K562 (cell line): ENCODE measurements at regions not wholly inside any gene's neighbourhood (a gene's known extent, or its start where the extent isn't known, plus 50 kb on each side); places are given as distances from the start of the nearest gene placed in this dataset.

Experiments used
- ATAC-seq: fragments of 200-7000 bp; cut with Tn5 transposase; 3 replicates; pipeline ENCODE4 v1.9.1; 2020; ENCODE audit warnings: moderate library complexity
- BruUV-seq: library from RNA; stranded (reverse); fragments of 400-500 nt; replicated peaks from 2 replicates; lab custom pipeline; 2021; lab: Mats Ljungman, UMichigan
- CTCF ChIA-PET: fragments of 300-600 bp; formaldehyde crosslinking; extraction: SDS; loops from one replicate; lab custom pipeline; 2021; ENCODE audit warnings: low intra/inter-chr PET ratio; lab: Yijun Ruan, JAX
- POLR2A ChIA-PET: fragments of 300-600, 350-650 bp; sonication (Branson Sonifier 250); formaldehyde crosslinking; extraction: SDS; loops from one replicate; lab custom pipeline; 2021; ENCODE audit warnings: antibody characterized with exemption, inconsistent platforms; lab: Yijun Ruan, JAX
- DNase-seq, 4 experiments: peaks; one replicate each; pipeline versions ENCODE4 v3.0.0 to v3.0.0-alpha.2; 2011 to 2018; ENCODE audit warnings: low spot score in 3 of 4, mixed read lengths in 3 of 4; ENCODE audit errors: extremely low read depth in 1 of 4
- FAIRE-seq: peaks from 2 replicates; lab custom pipeline; 2011; peaks lifted over from hg19 to GRCh38; lab: Jason Lieb, UNC
- H2AFZ ChIP-seq: 2 replicates; pipeline ENCODE4 v1.6.0; 2011; ENCODE audit warnings: low read depth, low read length, control low read depth, inconsistent platforms
- H3K27ac ChIP-seq: fragments of 200-600 bp; 3 replicates; pipeline ENCODE4 v1.8.0; 2011; ENCODE audit warnings: low read depth, mild to moderate bottlenecking, control low read depth, inconsistent platforms, low read length, moderate library complexity, mixed read lengths; ENCODE audit errors: extremely low read depth
- H3K27me3 ChIP-seq, 2 experiments: fragments of 300-600 bp in 1 of 2; 2 replicates in 1 of 2; 3 replicates in 1 of 2; pipeline versions ENCODE4 v1.6.0 to v1.8.0; 2011; ENCODE audit warnings: inconsistent platforms in 2 of 2, low read length in 2 of 2, mild to moderate bottlenecking in 1 of 2, mixed read lengths in 1 of 2, moderate library complexity in 1 of 2; ENCODE audit not compliant: control insufficient read depth in 2 of 2, insufficient read depth in 2 of 2
- H3K36me3 ChIP-seq: fragments of 300-600 bp; 3 replicates; pipeline ENCODE4 v1.8.0; 2011; ENCODE audit warnings: mild to moderate bottlenecking, low read length, inconsistent platforms; ENCODE audit not compliant: control insufficient read depth, insufficient read depth
- H3K4me1 ChIP-seq, 2 experiments: fragments of 200-600 bp in 1 of 2; replicated peaks in 1 of 2; 2 replicates in 1 of 2; 3 replicates in 1 of 2; pipeline versions ENCODE4 v1.5.1 to v1.8.0; 2011; ENCODE audit warnings: inconsistent platforms in 2 of 2, low read length in 2 of 2, mild to moderate bottlenecking in 1 of 2, mixed read lengths in 1 of 2, moderate library complexity in 1 of 2; ENCODE audit not compliant: control insufficient read depth in 2 of 2, insufficient read depth in 2 of 2
- H3K4me2 ChIP-seq: 2 replicates; pipeline ENCODE4 v1.6.1; 2011; ENCODE audit warnings: low read length, control low read depth, inconsistent platforms, mixed read lengths; ENCODE audit not compliant: insufficient read depth
- H3K4me3 ChIP-seq: fragments of 200-600 bp; sonication (generic), shearing (Covaris generic); 2 replicates; pipeline ENCODE4 v1.5.1; 2016; ENCODE audit warnings: control low read depth, inconsistent platforms
- H3K79me2 ChIP-seq: fragments of 200-600 bp; 3 replicates; pipeline ENCODE4 v1.8.0; 2011; ENCODE audit warnings: low read length, inconsistent platforms; ENCODE audit not compliant: control insufficient read depth, insufficient read depth
- H3K9ac ChIP-seq, 2 experiments: 2 replicates each; pipeline versions ENCODE4 v1.6.0 to v1.6.1; 2011; ENCODE audit warnings: low read depth in 2 of 2, low read length in 2 of 2, control low read depth in 1 of 2, inconsistent platforms in 1 of 2, mild to moderate bottlenecking in 1 of 2, mixed read lengths in 1 of 2; ENCODE audit not compliant: insufficient read depth in 1 of 2
- H3K9me1 ChIP-seq: one replicate; pipeline ENCODE4 v1.6.0; 2011; ENCODE audit warnings: inconsistent platforms, mild to moderate bottlenecking, low read length, moderate library complexity; ENCODE audit not compliant: control insufficient read depth, insufficient read depth
- H3K9me3 ChIP-seq: replicated peaks from 2 replicates; pipeline ENCODE4 v1.5.1; 2011; ENCODE audit warnings: low read depth, low read length, inconsistent platforms; ENCODE audit not compliant: control insufficient read depth, insufficient read depth
- H4K20me1 ChIP-seq: replicated peaks from 2 replicates; pipeline ENCODE4 v1.6.1; 2011; ENCODE audit warnings: low read length, inconsistent platforms, mixed read lengths; ENCODE audit not compliant: control insufficient read depth, insufficient read depth
- CCAR2 ChIP-seq: fragments of 200-400 bp; formaldehyde crosslinking; IDR thresholded peaks from 2 replicates; pipeline ENCODE4 v1.6.1; 2017; ENCODE audit warnings: mild to moderate bottlenecking, low read depth, low read length
- KAT7 ChIP-seq: sonication (generic); formaldehyde crosslinking; IDR thresholded peaks from 2 replicates; pipeline ENCODE4 v1.8.0; 2022; ENCODE audit warnings: missing genetic modification reagents, mild to moderate bottlenecking, borderline replicate concordance
- KAT8 ChIP-seq: fragments of 450-650 bp; IDR thresholded peaks from 2 replicates; pipeline ENCODE4 v1.6.1; 2016; ENCODE audit warnings: low read depth, mild to moderate bottlenecking
- KLF6 ChIP-seq: fragments of 250-450 bp; sonication (Bioruptor Pico); IDR thresholded peaks from 2 replicates; pipeline ENCODE4 v1.4.0; 2020; ENCODE audit warnings: mild to moderate bottlenecking, moderate library complexity, borderline replicate concordance
- POLR2AphosphoS2 ChIP-seq: IDR thresholded peaks from 2 replicates; pipeline ENCODE4 v1.6.1; 2012; ENCODE audit warnings: low read length, improper control_type of control experiment
- PTRF ChIP-seq: fragments of 450-650 bp; IDR thresholded peaks from 2 replicates; pipeline ENCODE4 v1.6.1; 2016; ENCODE audit warnings: mild to moderate bottlenecking, missing genetic modification characterization, missing compliant biosample characterization
- RFX7 ChIP-seq: fragments of 250-450 bp; sonication (Bioruptor Pico); IDR thresholded peaks from 2 replicates; pipeline ENCODE4 v1.5.1; 2021; ENCODE audit warnings: mild to moderate bottlenecking
- SRSF7 ChIP-seq: fragments of 200-400 bp; formaldehyde crosslinking; optimal IDR thresholded peaks from 2 replicates; pipeline ENCODE3; 2017; ENCODE audit warnings: mild to moderate bottlenecking, low read depth, low read length
- ZC3H4 ChIP-seq: sonication (generic); formaldehyde crosslinking; IDR thresholded peaks from 2 replicates; pipeline ENCODE4 v1.9.0; 2021; ENCODE audit warnings: missing genetic modification reagents, borderline replicate concordance
- ZNF232 ChIP-seq: sonication (generic); formaldehyde crosslinking; IDR thresholded peaks from 2 replicates; pipeline ENCODE4 v1.8.0; 2022; ENCODE audit warnings: mild to moderate bottlenecking, missing genetic modification reagents
- ZNF785 ChIP-seq: fragments of 250-450 bp; sonication (Bioruptor Pico); IDR thresholded peaks from 2 replicates; pipeline ENCODE4 v1.4.0; 2020; ENCODE audit warnings: mild to moderate bottlenecking
- WGBS: fragments of 100-300 bp; shearing (Covaris generic); methylation state at CpG from one replicate; pipeline ENCODE4 v1.1.6; 2016; ENCODE audit warnings: low coverage, mixed read lengths; ENCODE audit not compliant: insufficient coverage; ENCODE audit errors: missing lambda C conversion rate; 5-methylcytosine and 5-hydroxymethylcytosine counted together
- in situ Hi-C: fragments of 300-500 bp; cut with MboI; formaldehyde crosslinking; loops from 4 replicates; pipeline ENCODE4 v1.15.0; 2018; ENCODE audit warnings: inconsistent platforms, mixed read lengths
- intact Hi-C: fragments of 100-400 bp; cut with micrococcal nuclease; formaldehyde crosslinking; loops from 2 replicates; pipeline ENCODE4 v1.14.2; 2022
- TF ChIP-seq, protein P1 (sequence below), 3 experiments: fragments of 200-800 bp in 1 of 3; sonication (Bioruptor generic) in 1 of 3; sonication (generic) in 1 of 3; formaldehyde crosslinking in 1 of 3; IDR thresholded peaks; 2 replicates each; pipeline versions ENCODE4 v1.6.1 to v1.8.0; 2016 to 2022; ENCODE audit warnings: mild to moderate bottlenecking in 2 of 3, missing compliant biosample characterization in 2 of 3, missing genetic modification characterization in 2 of 3, missing genetic modification reagents in 1 of 3

GRCh38 chr21:37967036-37967435, 50.8 kb upstream of the KCNJ6 start:
- CTCF ChIA-PET, result no interaction called here
- Histone ChIP-seq H3K79me2 (no peaks in the 10 kb centered on the region), H3K9me3 (no peaks in the 10 kb centered on the region), H3K27me3 (no peaks in the 10 kb centered on the region), H3K27ac (no peak overlapping the region), H3K9me1 (no peaks in the 10 kb centered on the region)
- in situ Hi-C loops, result no loop called here
- FAIRE-seq, result no peak
- no peak for TF ChIP-seq CCAR2
- no peak for TF ChIP-seq SRSF7
- TF ChIP-seq, all 486 proteins: peak for 0
- no TSS peak for BruUV-seq
- Histone ChIP-seq H3K36me3 (no peaks in the 10 kb centered on the region), H3K9ac (no peak overlapping the region), H3K4me1 (peaks cover 0 to 7% of the 10 kb centered on the region in 2 experiments; a peak in 2 of 5 replicates), H4K20me1 (no peaks in the 10 kb centered on the region; the same call in 1 of the 2 replicates), H3K4me2 (no peak overlapping the region), H2AFZ (no peak overlapping the region), H3K4me3 (no peak overlapping the region)
- no peak for DNase-seq
- intact Hi-C loops, result no loop called here
- no peak for ATAC-seq
- POLR2A ChIA-PET, result interaction anchor here (0.6 kb wide), 1 partner anchor 9 kb away, joined by 3 read pairs; no protein-coding TSS in a partner anchor

GRCh38 chr21:37968744-37969143, 52.5 kb upstream of the KCNJ6 start:
- FAIRE-seq, result peak; percentile 37
- Histone ChIP-seq H2AFZ (no peak overlapping the region), H3K27ac (no peak overlapping the region), H3K9ac (no peak overlapping the region), H3K79me2 (no peaks in the 10 kb centered on the region), H3K4me2 (no peak overlapping the region), H3K9me1 (no peaks in the 10 kb centered on the region), H3K36me3 (no peaks in the 10 kb centered on the region), H3K4me3 (no peak overlapping the region), H4K20me1 (no peaks in the 10 kb centered on the region; the same call in 1 of the 2 replicates), H3K27me3 (no peaks in the 10 kb centered on the region), H3K9me3 (no peaks in the 10 kb centered on the region), H3K4me1 (peaks cover 0 to 8% of the 10 kb centered on the region in 2 experiments; a peak in 2 of 5 replicates)
- intact Hi-C loops, result no loop called here
- POLR2A ChIA-PET, result interaction anchor here (0.7 to 1.4 kb wide), 3 partner anchors 9 to 100 kb away, joined by 3 to 5 read pairs (median 3); no protein-coding TSS in a partner anchor
- no peak for TF ChIP-seq KAT8
- TF ChIP-seq, protein P1, sequence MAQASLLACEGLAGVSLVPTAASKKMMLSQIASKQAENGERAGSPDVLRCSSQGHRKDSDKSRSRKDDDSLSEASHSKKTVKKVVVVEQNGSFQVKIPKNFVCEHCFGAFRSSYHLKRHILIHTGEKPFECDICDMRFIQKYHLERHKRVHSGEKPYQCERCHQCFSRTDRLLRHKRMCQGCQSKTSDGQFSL (CRISPR knock-in tag; IDR thresholded peaks at IDR 0.05), result no peak
- TF ChIP-seq, protein P1 (tag; IDR thresholded peaks at IDR 0.05), result no peak
- no peak for TF ChIP-seq ZC3H4 (CRISPR knock-in tag)
- no peak for TF ChIP-seq KAT7 (CRISPR knock-in tag)
- no peak for TF ChIP-seq RFX7 (CRISPR knock-in tag)
- TF ChIP-seq POLR2AphosphoS2, result no peak
- TF ChIP-seq KLF6, result no peak
- TF ChIP-seq ZNF232 (CRISPR knock-in tag), result no peak
- TF ChIP-seq PTRF (tag), result no peak
- no peak for TF ChIP-seq ZNF785 (CRISPR knock-in tag)
- DNase-seq, result no peak
- CTCF ChIA-PET, result no interaction called here
- in situ Hi-C loops, result no loop called here
- WGBS, result 33% methylated on average over 3 of the region's 3 CpGs
- no TSS peak for BruUV-seq
- no peak for ATAC-seq
